ENCODE measurements at regions not wholly inside any gene's neighbourhood (a gene's known extent, or its start where the extent isn't known, plus 50 kb on each side); places are given as distances from the start of the nearest gene placed in this dataset.
"Not testable (repeated sequence)": the region's sequence is repeated elsewhere in the genome, so short reads cannot be mapped to it uniquely, and the experiment has no call there.

DNA sequence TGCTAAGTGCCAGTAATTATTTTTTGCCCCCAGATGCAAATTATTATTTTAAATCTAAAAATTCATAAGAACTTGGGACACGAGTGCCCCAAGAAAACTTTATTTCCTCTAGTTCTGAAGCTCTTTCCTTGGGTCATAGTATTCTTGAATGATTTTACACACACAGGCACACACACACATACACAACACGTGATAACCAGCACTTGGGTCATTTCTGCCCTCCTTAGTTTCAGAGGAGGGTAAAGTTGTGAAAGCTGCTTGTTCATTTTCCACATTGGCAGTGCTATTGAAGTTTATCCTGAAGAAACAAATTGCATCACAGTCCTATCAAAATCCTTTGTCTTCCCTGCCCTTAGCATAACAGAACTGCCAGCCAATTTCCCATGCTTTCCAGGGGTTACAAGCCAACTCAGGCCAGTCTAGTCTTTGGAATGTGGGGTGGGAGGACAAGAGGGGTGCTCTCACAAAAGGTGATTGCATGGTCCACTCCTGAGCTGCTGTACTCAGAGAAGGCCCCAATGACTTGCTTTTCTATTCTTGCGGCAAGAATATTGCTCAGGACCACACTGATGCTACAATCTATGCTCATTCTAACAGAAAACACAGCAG is 98.5 kb upstream of the POGK start:
- no peak for DNase-seq
- WGBS, 2 donors, result 70 to 77% methylated on average over 3 of the region's 3 CpGs
- intact Hi-C loops (cut with DNase I), result no loop called here

DNA sequence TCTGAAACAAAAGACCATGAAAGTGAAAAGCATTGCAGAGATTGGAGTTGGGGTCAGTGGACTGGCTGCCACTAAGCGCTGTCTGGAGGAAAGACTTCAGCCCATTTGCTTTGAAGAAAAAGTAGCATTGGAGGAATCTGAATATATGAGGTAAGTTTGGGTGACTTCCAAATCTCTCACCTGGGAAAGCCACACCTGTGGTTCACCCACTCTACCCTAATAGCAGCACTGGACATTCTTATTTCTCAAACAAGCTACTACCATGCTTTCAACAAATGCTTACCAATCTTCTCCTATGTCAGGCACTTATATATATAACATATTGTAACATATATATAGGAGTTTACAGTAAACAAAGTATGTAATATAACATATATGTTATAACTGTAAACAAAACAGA is 76.0 kb upstream of the POGK start:
- H3K4me1 ChIP-seq, result no peaks in the 10 kb centered on the region
- WGBS, 2 donors, result 97 to 100% methylated on average over 1 of the region's 1 CpG
- no peak for DNase-seq
- H3K27me3 ChIP-seq, result no peaks in the 10 kb centered on the region
- no peaks in the 10 kb centered on the region for H3K9me3 ChIP-seq
- TF ChIP-seq, protein P1, sequence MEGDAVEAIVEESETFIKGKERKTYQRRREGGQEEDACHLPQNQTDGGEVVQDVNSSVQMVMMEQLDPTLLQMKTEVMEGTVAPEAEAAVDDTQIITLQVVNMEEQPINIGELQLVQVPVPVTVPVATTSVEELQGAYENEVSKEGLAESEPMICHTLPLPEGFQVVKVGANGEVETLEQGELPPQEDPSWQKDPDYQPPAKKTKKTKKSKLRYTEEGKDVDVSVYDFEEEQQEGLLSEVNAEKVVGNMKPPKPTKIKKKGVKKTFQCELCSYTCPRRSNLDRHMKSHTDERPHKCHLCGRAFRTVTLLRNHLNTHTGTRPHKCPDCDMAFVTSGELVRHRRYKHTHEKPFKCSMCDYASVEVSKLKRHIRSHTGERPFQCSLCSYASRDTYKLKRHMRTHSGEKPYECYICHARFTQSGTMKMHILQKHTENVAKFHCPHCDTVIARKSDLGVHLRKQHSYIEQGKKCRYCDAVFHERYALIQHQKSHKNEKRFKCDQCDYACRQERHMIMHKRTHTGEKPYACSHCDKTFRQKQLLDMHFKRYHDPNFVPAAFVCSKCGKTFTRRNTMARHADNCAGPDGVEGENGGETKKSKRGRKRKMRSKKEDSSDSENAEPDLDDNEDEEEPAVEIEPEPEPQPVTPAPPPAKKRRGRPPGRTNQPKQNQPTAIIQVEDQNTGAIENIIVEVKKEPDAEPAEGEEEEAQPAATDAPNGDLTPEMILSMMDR (IDR thresholded peaks at IDR 0.05), result no peak
- no peaks in the 10 kb centered on the region for H3K36me3 ChIP-seq
- intact Hi-C loops (cut with DNase I), result no loop called here
- no peak overlapping the region for H3K27ac ChIP-seq
- no peak for ATAC-seq
- H3K4me3 ChIP-seq, result no peak overlapping the region

More for the DNA sequence above, 98.5 kb upstream of the POGK start:
- peaks cover 0 to 17% (median 8%) of the 10 kb centered on the region in 11 donors for H3K9me3 ChIP-seq
- no peak for ATAC-seq
- no peak overlapping the region for H3K4me3 ChIP-seq
- no peak overlapping the region for H3K27ac ChIP-seq
- TF ChIP-seq, protein P1 (IDR thresholded peaks at IDR 0.05), result no peak
- H3K27me3 ChIP-seq, result no peaks in the 10 kb centered on the region
- no peaks in the 10 kb centered on the region for H3K4me1 ChIP-seq
- no peaks in the 10 kb centered on the region for H3K36me3 ChIP-seq

- intact Hi-C loops (cut with DNase I), result no loop called here
- TF ChIP-seq, protein P1 (IDR thresholded peaks at IDR 0.05), result no peak
- no peak overlapping the region for H3K27ac ChIP-seq
- no peak overlapping the region for H3K4me3 ChIP-seq
- no peak for ATAC-seq
- peaks cover 0 to 20% (median 5%) of the 10 kb centered on the region in 11 donors for H3K9me3 ChIP-seq
- WGBS, 2 donors, result 46 to 48% methylated on average over 2 of the region's 2 CpGs
- H3K36me3 ChIP-seq, result no peaks in the 10 kb centered on the region
- no peak for DNase-seq
- no peaks in the 10 kb centered on the region for H3K4me1 ChIP-seq
- H3K27me3 ChIP-seq, result no peaks in the 10 kb centered on the region
These were observed 72.3 kb upstream of the POGK start for GRCh38 chr1:166766942-166767341.

DNA sequence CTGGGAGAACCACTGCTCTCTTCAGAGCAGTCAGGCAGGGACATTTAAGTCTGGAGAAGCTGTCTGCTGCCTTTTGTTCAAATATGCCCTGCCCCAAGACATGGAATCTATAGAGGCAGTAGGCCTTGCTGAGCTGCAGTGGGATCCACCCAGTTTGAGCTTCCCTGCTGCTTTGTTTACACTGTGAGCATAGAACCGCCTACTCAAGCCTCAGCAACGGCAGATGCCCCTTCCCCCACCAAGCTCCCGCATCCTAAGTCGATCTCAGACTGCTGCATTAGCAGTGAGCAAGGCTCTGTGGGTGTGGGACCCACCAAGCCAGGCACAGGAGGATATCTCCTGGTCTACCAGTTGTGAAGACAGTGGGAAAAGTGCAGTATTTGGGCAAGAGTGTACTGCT is 54.6 kb upstream of the POGK start:
- H3K36me3 ChIP-seq; DNase-seq; ATAC-seq; intact Hi-C loops (cut with DNase I); H3K4me3 ChIP-seq; H3K9me3 ChIP-seq; H3K27ac ChIP-seq; H3K4me1 ChIP-seq: not testable (repeated sequence)
- peaks cover 0 to 12% (median 0%) of the 10 kb centered on the region in 7 donors for H3K27me3 ChIP-seq
- WGBS, 2 donors, result 32 to 34% methylated on average over 4 of the region's 4 CpGs

GRCh38 chr1:166785987-166786386 is 53.3 kb upstream of the POGK start:
- ATAC-seq, result no peak
- Histone ChIP-seq H3K4me1 (no peaks in the 10 kb centered on the region), H3K27me3 (peaks cover 0 to 12% (median 0%) of the 10 kb centered on the region in 7 donors), H3K4me3 (no peak overlapping the region), H3K9me3 (peaks cover 0 to 4% (median 0%) of the 10 kb centered on the region in 11 donors), H3K36me3 (no peaks in the 10 kb centered on the region), H3K27ac (no peak overlapping the region)
- intact Hi-C loops (cut with DNase I), result no loop called here
- WGBS, 2 donors, result 91 to 99% methylated on average over 1 of the region's 1 CpG
- DNase-seq, result no peak
- TF ChIP-seq, protein P1 (IDR thresholded peaks at IDR 0.05), result peak in 4 of 9 donors; percentile 10 to 19 (median 12)

Data from heart right ventricle (tissue), 16 donors.